ENCODE measurements at regions not wholly inside any gene's neighbourhood (a gene's known extent, or its start where the extent isn't known, plus 50 kb on each side); places are given as distances from the start of the nearest gene placed in this dataset.

DNA sequence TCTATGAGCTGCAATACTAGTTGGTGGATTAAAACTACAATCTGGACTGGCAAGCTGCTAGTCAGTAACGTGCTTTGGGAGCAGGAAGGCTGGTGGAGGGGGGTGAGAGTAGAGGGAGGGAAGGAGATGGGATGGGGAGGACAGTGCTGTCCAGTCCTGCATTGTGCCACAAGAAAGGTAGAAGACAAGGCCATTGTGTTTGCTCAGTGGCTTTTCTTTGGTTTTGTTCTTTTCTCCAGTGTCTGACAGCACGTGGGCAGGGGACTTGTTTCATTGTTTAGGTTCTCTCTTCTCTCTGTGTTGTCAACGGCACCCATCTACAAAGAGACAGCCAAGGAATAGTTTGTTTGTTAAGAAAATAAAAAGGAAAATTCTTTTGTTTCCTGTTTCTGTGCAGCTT lies 362.8 kb upstream of the PLXNA2 start:
- no peak for TF ChIP-seq EZH2 (IDR thresholded peaks at IDR 0.05; ENCODE audit: insufficient read depth, low read length)
- TF ChIP-seq CTCF (IDR thresholded peaks at IDR 0.05; ENCODE audit: insufficient read depth, low read depth, low read length) = no peak
